ENCODE measurements at regions not wholly inside any gene's neighbourhood (a gene's known extent, or its start where the extent isn't known, plus 50 kb on each side); places are given as distances from the start of the nearest gene placed in this dataset.
"Not testable (repeated sequence)": the region's sequence is repeated elsewhere in the genome, so short reads cannot be mapped to it uniquely, and the experiment has no call there.

- DNase-seq = not testable (repeated sequence)
Observed at GRCh38 chr7:76849887-76850563, 182.1 kb downstream of the SPDYE17 start.

- not testable (repeated sequence) for DNase-seq
Observed at GRCh38 chr7:76839879-76840278, 192.3 kb downstream of the SPDYE17 start.

GRCh38 chr7:76839214-76839613, 192.9 kb downstream of the SPDYE17 start:
- not testable (repeated sequence) for DNase-seq

GRCh38 chr7:76838357-76838756, 193.8 kb downstream of the SPDYE17 start:
- DNase-seq = not testable (repeated sequence)

- DNase-seq = not testable (repeated sequence)
Observed at GRCh38 chr7:76829233-76829632, 202.2 kb upstream of the POMZP3 start.

- not testable (repeated sequence) for DNase-seq
Observed at GRCh38 chr7:76826181-76826580, 199.1 kb upstream of the POMZP3 start.

GRCh38 chr7:76809856-76810255, 182.8 kb upstream of the POMZP3 start:
- DNase-seq = not testable (repeated sequence)

DNA sequence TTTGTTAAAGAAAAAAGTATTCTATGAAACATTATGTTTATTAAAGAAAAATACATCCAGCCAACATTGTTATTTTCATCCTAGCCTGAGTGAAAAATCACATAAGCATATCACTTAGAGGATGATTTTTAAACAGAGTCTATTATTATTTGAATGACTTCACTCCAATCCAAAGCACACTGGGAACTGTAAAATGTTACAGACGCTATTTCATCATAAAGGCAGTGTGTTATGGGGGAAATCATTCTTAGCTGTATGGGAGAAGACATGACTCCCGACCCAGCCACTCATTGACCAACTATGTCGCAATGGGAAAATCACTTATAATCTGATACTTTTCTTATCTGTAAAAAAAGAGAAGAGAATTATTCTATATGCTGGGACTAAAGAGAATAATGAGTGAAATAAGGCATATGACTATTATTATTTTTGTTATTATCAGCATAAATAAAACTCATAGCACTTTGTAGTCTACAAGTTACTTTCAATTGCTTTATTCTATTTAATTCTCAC, 180.6 kb upstream of the POMZP3 start:
- DNase-seq = not testable (repeated sequence)

- DNase-seq = not testable (repeated sequence)
Observed at GRCh38 chr7:76806460-76806859, 179.4 kb upstream of the POMZP3 start.

DNA sequence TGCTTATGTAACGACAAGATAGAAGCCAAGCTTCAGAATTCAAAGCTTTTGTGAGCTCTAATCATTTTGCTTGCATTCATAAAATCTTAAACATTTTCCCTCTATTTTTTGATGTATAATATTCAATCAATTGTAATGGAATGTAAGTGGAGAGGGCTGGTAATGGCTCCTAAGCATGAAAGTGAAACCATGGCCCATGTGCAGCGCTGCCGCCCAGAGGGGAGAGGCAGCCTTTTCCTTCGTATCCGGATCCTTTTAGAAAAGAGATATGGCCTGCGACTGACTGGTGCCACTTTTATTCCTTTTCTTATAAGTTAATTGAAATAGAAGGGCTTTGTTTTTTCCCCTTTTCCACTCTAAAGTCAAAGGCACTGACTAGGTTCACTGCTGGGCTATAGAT, 178.9 kb upstream of the POMZP3 start:
- not testable (repeated sequence) for DNase-seq

- not testable (repeated sequence) for DNase-seq
Observed at GRCh38 chr7:76805262-76805661, 178.2 kb upstream of the POMZP3 start.

GRCh38 chr7:76797639-76798038, 170.6 kb upstream of the POMZP3 start:
- not testable (repeated sequence) for DNase-seq

GRCh38 chr7:76780693-76781092, 153.6 kb upstream of the POMZP3 start:
- DNase-seq = not testable (repeated sequence)

DNA sequence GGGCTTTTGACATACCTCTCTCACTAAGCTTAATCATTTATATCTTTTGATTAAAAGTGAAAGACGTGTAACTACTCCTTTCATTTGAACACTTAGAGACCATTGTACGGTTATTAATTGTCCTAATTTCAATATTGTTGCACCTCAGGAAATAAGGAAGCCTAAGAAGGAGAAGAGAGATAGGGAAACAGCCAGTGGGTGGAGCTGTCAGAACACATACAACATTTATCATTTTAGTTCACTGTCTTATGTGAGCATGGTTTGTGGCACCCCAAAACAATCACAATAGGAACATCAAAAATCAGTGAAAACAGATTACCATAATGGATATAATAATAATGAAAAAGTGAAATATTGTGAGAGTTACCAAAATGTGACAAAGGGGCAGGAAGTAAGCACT, 147.2 kb upstream of the POMZP3 start:
- DNase-seq = not testable (repeated sequence)

DNA sequence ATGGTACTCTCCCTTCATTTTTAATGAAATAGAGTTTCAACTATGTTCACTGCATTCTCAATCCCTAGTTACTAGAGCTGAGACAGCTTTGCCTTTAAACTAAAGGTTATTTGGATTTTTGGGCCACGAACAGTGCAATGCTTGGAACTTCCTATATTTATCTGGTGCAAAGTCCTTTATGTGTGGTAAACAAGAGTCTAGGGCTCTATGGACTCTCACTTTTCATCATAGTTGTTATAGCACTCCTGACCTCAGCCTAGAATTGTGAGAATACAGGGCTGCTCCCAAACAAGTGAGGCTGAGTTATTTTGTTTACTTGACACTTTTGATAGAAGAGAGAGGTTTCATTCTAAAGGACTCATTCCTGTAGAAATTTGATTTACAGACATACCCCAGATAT, 144.9 kb upstream of the POMZP3 start:
- DNase-seq = not testable (repeated sequence)

GRCh38 chr7:76763977-76764376, 136.9 kb upstream of the POMZP3 start:
- not testable (repeated sequence) for DNase-seq

GRCh38 chr7:76760546-76761220, 133.6 kb upstream of the POMZP3 start:
- not testable (repeated sequence) for DNase-seq

DNA sequence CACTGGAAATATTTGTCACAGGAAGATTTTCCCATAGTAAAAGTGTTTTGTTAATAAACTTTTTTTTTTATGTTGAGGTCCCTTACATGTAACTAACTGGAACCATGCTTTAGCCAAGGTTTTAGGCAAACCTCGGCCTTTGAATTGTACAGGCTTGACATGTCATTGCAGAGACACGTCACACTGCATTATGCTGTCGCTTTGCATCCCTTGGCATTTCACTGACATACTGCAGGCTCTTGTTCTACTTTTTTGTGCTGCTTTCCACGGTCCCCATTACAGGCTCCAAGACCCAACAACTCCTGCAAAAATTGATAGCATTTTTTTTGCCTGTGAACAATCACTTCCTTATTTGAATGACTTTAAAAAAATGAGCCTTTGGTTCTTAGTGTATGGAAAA, 112.5 kb upstream of the POMZP3 start:
- not testable (repeated sequence) for DNase-seq

DNA sequence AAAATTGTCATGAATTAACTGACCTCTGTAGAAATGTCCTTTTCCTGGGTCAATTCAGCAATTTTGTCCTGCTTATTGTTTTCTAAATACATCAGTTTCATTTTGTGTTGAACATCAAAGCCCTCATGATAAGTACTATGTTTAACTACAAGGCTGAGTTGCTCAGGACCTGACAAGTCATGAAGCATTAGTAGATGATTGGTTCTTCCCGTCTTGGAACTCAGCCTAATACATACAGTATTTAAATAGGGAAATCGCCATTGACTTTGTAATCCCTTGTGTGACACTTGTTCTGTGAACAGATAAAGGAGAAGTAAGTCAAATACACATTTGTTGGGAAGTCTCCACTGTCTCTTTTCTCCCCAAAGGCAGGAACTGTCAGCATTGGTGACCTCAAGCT, 109.6 kb upstream of the POMZP3 start:
- not testable (repeated sequence) for DNase-seq

DNA sequence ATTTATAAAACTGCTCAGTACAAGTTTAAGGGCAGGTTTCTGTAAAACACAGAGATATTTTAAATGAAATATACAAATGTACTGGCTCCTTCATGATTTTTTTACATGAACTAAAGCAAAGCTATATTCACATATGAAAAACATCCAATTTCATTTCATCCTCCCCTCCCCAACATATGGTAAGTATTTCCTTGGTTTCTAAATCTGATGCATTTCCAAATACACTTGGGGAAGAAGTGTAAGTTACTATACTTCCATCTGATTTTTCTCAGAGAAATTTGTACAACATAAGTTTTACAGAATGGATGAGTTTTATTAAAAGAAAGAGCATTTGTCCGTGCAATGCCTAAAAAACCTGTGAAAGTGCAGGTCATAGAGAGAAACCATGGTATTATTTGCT, 109.0 kb upstream of the POMZP3 start:
- DNase-seq = not testable (repeated sequence)

GRCh38 chr7:76735668-76736067, 108.6 kb upstream of the POMZP3 start:
- DNase-seq = not testable (repeated sequence)

DNA sequence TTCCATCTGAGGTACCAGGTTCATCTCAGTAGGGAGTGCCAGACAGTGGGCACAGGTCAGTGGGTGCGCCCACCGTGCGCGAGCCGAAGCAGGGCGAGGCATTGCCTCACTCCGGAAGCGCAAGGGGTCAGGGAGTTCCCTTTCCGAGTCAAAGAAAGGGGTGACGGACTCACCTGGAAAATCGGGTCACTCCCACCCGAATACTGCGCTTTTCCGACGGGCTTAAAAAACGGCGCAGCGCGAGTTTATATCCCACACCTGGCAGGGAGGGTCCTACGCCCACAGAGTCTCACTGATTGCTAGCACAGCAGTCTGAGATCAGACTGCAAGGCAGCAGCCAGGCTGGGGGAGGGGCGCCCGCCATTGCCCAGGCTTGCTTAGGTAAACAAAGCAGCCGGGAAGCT, 101.5 kb upstream of the POMZP3 start:
- not testable (repeated sequence) for DNase-seq

DNA sequence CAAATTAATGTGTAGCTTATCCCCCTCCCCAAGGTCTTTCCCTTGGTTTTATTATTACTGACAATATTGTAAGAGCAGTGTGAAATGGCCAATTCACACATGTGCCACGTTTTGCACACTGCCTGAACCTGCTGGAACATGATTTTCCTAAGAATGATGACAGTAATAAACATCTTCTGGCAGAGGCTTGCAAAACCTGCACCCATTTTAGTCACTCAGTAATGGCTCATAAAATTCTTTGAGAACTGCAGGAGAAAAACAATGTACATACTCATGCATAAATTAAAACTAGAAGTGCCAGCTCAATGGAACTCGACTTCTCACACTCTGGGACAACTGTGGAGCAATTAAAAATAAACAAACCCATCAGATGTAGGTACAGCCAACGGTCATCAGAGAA, 96.8 kb upstream of the POMZP3 start:
- DNase-seq = not testable (repeated sequence)

DNA sequence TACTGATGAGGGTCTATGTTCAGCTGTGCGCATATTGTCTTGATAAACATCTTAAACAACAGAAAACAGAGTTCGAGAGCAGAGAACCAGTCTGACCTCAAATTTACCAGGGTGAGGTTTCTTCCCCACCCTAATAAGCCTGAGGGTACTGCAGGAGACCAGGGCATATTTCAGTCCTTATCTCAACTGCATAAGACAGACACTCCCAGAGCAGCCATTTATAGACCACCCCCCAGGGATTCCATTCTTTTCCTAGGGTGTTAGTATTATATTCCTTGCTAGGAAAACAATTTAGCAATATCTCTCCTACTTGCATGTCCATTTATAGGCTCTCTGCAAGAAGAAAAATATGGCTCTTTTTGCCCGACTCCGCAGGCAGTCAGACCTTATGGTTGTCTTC, 89.5 kb upstream of the POMZP3 start:
- DNase-seq = not testable (repeated sequence)
